AG04450 (cell line): ENCODE measurements at regions not wholly inside any gene's neighbourhood (a gene's known extent, or its start where the extent isn't known, plus 50 kb on each side); places are given as distances from the start of the nearest gene placed in this dataset.

Experiments used
- CTCF ChIA-PET: fragments of 300-600, 350-600 bp; formaldehyde crosslinking; extraction: SDS; loops from one replicate; lab custom pipeline; 2022; ENCODE audit warnings: antibody characterized with exemption, inconsistent platforms; lab: Charles Lee
- POLR2A ChIA-PET: fragments of 350-600 bp; formaldehyde crosslinking; extraction: SDS; loops from one replicate; lab custom pipeline; 2021; ENCODE audit warnings: antibody characterized with exemption, inconsistent platforms; lab: Yijun Ruan, JAX
- DNase-seq: peaks from one replicate; pipeline ENCODE4 v3.0.0-alpha.2; 2011; ENCODE audit warnings: low read depth, low spot score
- H3K27ac ChIP-seq: one replicate; pipeline ENCODE4 v1.5.1; 2012; ENCODE audit warnings: low read depth, low read length, control low read depth
- H3K27me3 ChIP-seq: one replicate; pipeline ENCODE4 v1.6.0; 2012; ENCODE audit warnings: low read length; ENCODE audit not compliant: control insufficient read depth, insufficient read depth
- H3K4me3 ChIP-seq: 2 replicates; pipeline ENCODE4 v1.5.1; 2011; ENCODE audit warnings: mild to moderate bottlenecking, low read depth, low read length, control low read depth
- H3K9me3 ChIP-seq: 2 replicates; pipeline ENCODE4 v1.5.1; 2012; ENCODE audit warnings: low read length; ENCODE audit not compliant: control insufficient read depth, insufficient read depth
- TF ChIP-seq, protein P1 (sequence below): IDR thresholded peaks from 2 replicates; pipeline ENCODE4 v1.5.1; 2011; ENCODE audit warnings: low read depth, low read length, control low read depth, inconsistent platforms

DNA sequence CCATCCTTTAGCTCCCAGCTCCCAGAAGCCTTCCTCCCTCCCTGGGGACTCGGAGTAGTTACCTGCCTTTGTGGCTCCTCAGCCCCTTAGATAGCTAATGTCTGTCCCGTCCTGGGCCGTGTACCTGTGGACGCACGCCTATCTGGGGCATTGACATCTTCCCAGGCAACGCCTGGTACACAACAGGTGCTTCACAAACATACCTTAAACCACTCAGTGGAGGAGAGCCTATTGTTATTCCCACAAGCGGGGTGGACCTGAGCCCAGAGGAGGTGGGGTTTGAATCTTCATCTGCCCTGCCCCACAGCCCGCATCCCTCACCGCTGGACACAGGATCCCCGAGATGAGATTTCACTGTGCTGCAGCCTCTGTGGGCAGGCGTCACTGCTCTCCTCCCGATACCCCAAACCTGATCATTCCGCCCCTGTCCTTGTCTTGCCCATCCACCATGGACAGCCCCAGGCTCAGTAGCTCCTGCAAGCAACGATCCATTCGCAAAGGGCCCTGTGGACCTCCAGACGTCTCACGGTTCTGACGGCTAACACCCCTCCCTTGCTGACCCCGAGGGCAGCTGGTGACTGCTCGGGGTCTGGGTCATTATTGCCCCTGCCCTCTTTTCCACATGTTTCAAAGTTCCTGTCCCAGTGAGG, 73.8 kb upstream of the SHISAL1 start:
- CTCF ChIA-PET: no interaction called here
- Histone ChIP-seq H3K27me3 (peaks cover 23% of the 10 kb centered on the region), H3K27ac (no peak overlapping the region), H3K4me3 (no peak overlapping the region), H3K9me3 (no peaks in the 10 kb centered on the region)
- no peak for DNase-seq
- TF ChIP-seq, protein P1, sequence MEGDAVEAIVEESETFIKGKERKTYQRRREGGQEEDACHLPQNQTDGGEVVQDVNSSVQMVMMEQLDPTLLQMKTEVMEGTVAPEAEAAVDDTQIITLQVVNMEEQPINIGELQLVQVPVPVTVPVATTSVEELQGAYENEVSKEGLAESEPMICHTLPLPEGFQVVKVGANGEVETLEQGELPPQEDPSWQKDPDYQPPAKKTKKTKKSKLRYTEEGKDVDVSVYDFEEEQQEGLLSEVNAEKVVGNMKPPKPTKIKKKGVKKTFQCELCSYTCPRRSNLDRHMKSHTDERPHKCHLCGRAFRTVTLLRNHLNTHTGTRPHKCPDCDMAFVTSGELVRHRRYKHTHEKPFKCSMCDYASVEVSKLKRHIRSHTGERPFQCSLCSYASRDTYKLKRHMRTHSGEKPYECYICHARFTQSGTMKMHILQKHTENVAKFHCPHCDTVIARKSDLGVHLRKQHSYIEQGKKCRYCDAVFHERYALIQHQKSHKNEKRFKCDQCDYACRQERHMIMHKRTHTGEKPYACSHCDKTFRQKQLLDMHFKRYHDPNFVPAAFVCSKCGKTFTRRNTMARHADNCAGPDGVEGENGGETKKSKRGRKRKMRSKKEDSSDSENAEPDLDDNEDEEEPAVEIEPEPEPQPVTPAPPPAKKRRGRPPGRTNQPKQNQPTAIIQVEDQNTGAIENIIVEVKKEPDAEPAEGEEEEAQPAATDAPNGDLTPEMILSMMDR: no peak
- POLR2A ChIA-PET: no interaction called here

DNA sequence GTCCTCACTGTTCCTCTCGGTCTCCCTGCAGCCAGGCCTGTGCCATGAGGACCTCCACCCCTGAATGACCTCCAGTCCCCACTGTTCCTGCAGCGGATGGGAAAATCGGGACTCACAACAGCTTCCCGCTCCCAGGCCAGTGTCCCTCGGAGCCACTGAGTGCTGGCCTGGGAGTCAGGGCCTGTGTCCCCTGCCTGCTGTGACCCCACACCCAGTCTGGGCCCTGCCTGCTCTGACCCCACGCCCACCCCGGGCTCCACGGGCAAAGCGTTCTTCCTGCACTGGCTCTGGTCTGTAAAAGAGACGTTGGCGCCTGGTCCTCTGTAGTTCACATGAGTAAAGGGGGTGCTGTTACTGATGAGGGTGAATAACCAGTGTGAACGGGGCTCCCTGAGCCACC, 73.0 kb upstream of the SHISAL1 start:
- Histone ChIP-seq H3K9me3 (no peaks in the 10 kb centered on the region), H3K4me3 (no peak overlapping the region), H3K27me3 (peaks cover 29% of the 10 kb centered on the region), H3K27ac (no peak overlapping the region)
- POLR2A ChIA-PET: no interaction called here
- CTCF ChIA-PET: no interaction called here
- TF ChIP-seq, protein P1: no peak
- no peak for DNase-seq

DNA sequence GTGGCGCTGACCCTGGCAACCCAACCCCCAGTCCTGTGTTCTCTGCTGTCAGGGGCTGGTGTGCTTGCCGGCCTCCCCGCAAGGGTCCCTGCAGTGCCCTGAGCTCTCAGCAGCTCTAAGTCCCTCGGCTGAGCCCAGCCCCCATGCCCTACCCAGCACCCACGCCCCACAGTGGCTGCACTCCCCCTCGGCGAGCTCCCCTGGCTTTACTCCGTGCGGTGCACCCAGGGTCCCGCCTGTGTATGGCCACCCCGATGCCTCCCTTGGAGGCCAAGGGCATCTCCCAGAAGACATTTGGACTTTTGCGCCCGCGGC, 72.5 kb upstream of the SHISAL1 start:
- CTCF ChIA-PET: no interaction called here
- POLR2A ChIA-PET: no interaction called here
- no peak for DNase-seq

DNA sequence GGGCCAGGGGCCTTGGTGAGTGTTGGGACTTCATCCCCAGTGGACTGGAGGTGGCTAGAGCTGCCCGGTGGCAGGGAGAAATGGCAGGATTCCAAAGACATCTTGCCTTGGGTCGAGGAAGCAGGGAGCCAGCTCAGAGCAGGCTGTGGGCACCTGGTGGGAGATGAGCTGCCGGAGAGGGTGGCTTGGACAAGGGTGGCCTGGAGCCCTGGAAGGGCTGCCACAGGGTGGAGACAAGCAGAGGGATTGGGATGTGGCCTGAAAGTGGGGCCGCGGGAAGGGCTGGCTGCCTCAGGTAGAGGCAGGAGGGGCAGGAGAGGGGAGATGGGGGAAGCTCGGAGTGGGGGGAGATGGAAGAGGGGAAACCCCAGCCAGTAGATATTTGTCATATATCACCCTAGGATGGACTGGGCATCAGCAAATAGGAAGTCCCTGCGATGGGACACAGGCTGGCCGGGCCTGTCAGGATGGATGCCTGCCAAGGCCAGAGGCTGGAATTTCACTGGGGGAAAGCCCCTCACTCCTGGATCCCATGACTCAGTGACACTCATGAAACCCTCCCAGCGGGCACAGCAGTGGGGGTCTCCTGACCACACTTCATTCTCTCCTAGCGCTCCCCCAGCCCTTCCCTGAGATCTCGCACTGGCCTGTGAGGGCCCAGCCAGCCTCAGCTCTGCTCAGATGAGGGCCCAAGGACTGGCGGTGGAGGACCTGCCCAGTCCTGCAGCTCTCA, 72.0 kb upstream of the SHISAL1 start:
- DNase-seq: no peak
- H3K27me3 ChIP-seq: peaks cover 31% of the 10 kb centered on the region
- no peak overlapping the region for H3K27ac ChIP-seq
- POLR2A ChIA-PET: interaction anchor here (0.6 kb wide), 1 partner anchor 362 kb away, joined by 7 read pairs; no protein-coding TSS in a partner anchor
- H3K4me3 ChIP-seq: no peak overlapping the region
- CTCF ChIA-PET: no interaction called here
- TF ChIP-seq, protein P1: no peak
- H3K9me3 ChIP-seq: no peaks in the 10 kb centered on the region

More for the DNA sequence above, 72.5 kb upstream of the SHISAL1 start:
- Histone ChIP-seq H3K27ac (no peak overlapping the region), H3K9me3 (no peaks in the 10 kb centered on the region), H3K27me3 (peaks cover 31% of the 10 kb centered on the region), H3K4me3 (no peak overlapping the region)
- TF ChIP-seq, protein P1: no peak
